CD8-positive, alpha-beta memory T cell (primary cell): ENCODE measurements at regions not wholly inside any gene's neighbourhood (a gene's known extent, or its start where the extent isn't known, plus 50 kb on each side); places are given as distances from the start of the nearest gene placed in this dataset.

Source experiments
- CTCF ChIA-PET: fragments of 350-600 bp; sonication (Branson Sonifier 250); formaldehyde crosslinking; loops from one replicate; lab custom pipeline; 2021; ENCODE audit warnings: antibody characterized with exemption; lab: Charles Lee
- POLR2A ChIA-PET: fragments of 350-600 bp; sonication (Branson Sonifier 250); formaldehyde crosslinking; loops from one replicate; lab custom pipeline; 2021; ENCODE audit warnings: antibody characterized with exemption; lab: Charles Lee
- DNase-seq, 5 donors: peaks; one replicate each; pipeline versions ENCODE4 v3.0.0 to v3.0.0-alpha.2; 2020 to 2022; ENCODE audit warnings: mixed read lengths in 1 of 5
- H3K27ac ChIP-seq: one replicate; pipeline ENCODE4 v1.7.0; 2013; ENCODE audit warnings: low read depth, mild to moderate bottlenecking, low read length, moderate library complexity
- H3K27me3 ChIP-seq: 2 replicates; pipeline ENCODE4 v1.7.0; 2013; ENCODE audit warnings: low read length, mild to moderate bottlenecking; ENCODE audit not compliant: insufficient read depth, poor library complexity, severe bottlenecking
- H3K36me3 ChIP-seq: 2 replicates; pipeline ENCODE4 v1.7.0; 2013; ENCODE audit warnings: mild to moderate bottlenecking, low read length, moderate library complexity; ENCODE audit not compliant: insufficient read depth
- H3K4me1 ChIP-seq: 2 replicates; pipeline ENCODE4 v1.7.0; 2013; ENCODE audit warnings: mild to moderate bottlenecking, low read length, moderate library complexity; ENCODE audit not compliant: insufficient read depth
- H3K4me3 ChIP-seq: 2 replicates; pipeline ENCODE4 v1.7.0; 2013; ENCODE audit warnings: mild to moderate bottlenecking, low read length
- H3K9me3 ChIP-seq: 2 replicates; pipeline ENCODE4 v1.7.0; 2013; ENCODE audit warnings: mild to moderate bottlenecking, low read length
- H3K27ac Mint-ChIP-seq, 8 donors: one replicate each; pipeline ENCODE4 v1.8.0; 2020 to 2021; ENCODE audit warnings: mixed read lengths in 8 of 8, mild to moderate bottlenecking in 6 of 8, inconsistent platforms in 3 of 8, moderate library complexity in 3 of 8
- H3K27me3 Mint-ChIP-seq, 2 donors: one replicate each; pipeline ENCODE4 v1.8.0; 2020 to 2021; ENCODE audit warnings: mixed read lengths in 2 of 2, mild to moderate bottlenecking in 1 of 2, moderate library complexity in 1 of 2
- H3K36me3 Mint-ChIP-seq, 3 donors: one replicate each; pipeline ENCODE4 v1.8.0; 2020 to 2021; ENCODE audit warnings: mixed read lengths in 3 of 3, inconsistent platforms in 1 of 3, mild to moderate bottlenecking in 1 of 3
- H3K4me1 Mint-ChIP-seq, 3 donors: one replicate each; pipeline ENCODE4 v1.8.0; 2020 to 2021; ENCODE audit warnings: mixed read lengths in 3 of 3, inconsistent platforms in 1 of 3, mild to moderate bottlenecking in 1 of 3
- H3K4me3 Mint-ChIP-seq, 7 donors: one replicate each; pipeline ENCODE4 v1.8.0; 2020 to 2021; ENCODE audit warnings: mixed read lengths in 7 of 7, mild to moderate bottlenecking in 6 of 7, moderate library complexity in 4 of 7, inconsistent platforms in 2 of 7
- H3K9me3 Mint-ChIP-seq, 5 donors: one replicate each; pipeline ENCODE4 v1.8.0; 2020 to 2022; ENCODE audit warnings: mixed read lengths in 5 of 5, mild to moderate bottlenecking in 3 of 5, moderate library complexity in 2 of 5, inconsistent platforms in 1 of 5

GRCh38 chr12:73266206-73266605 lies 994.0 kb downstream of the TRHDE start:
- Histone ChIP-seq H3K27me3 (no peaks in the 10 kb centered on the region), H3K36me3 (no peaks in the 10 kb centered on the region), H3K4me1 (no peaks in the 10 kb centered on the region), H3K9me3 (no peaks in the 10 kb centered on the region), H3K27ac (no peak overlapping the region), H3K4me3 (no peak overlapping the region)
- CTCF ChIA-PET, result no interaction called here
- peaks cover 5 to 16% (median 8%) of the 10 kb centered on the region in 5 donors for H3K9me3 Mint-ChIP-seq
- H3K4me3 Mint-ChIP-seq, result no peak overlapping the region
- POLR2A ChIA-PET, result no interaction called here
- H3K27me3 Mint-ChIP-seq, result no peaks in the 10 kb centered on the region
- no peak for DNase-seq
- no peaks in the 10 kb centered on the region for H3K4me1 Mint-ChIP-seq
- no peak overlapping the region for H3K27ac Mint-ChIP-seq
- H3K36me3 Mint-ChIP-seq, result no peaks in the 10 kb centered on the region

- H3K27me3 ChIP-seq, result no peaks in the 10 kb centered on the region
- H3K9me3 ChIP-seq, result no peaks in the 10 kb centered on the region
- Mint-ChIP-seq H3K27ac (no peak overlapping the region), H3K36me3 (no peaks in the 10 kb centered on the region), H3K9me3 (peaks cover 0 to 10% (median 2%) of the 10 kb centered on the region in 5 donors), H3K27me3 (no peaks in the 10 kb centered on the region), H3K4me1 (no peaks in the 10 kb centered on the region), H3K4me3 (no peak overlapping the region)
- H3K4me1 ChIP-seq, result no peaks in the 10 kb centered on the region
- DNase-seq, result no peak
- CTCF ChIA-PET, result no interaction called here
- no peak overlapping the region for H3K4me3 ChIP-seq
- H3K36me3 ChIP-seq, result no peaks in the 10 kb centered on the region
- no peak overlapping the region for H3K27ac ChIP-seq
- POLR2A ChIA-PET, result no interaction called here
These were observed 1002.8 kb downstream of the TRHDE start for GRCh38 chr12:73274976-73275375.

GRCh38 chr12:73277971-73278370 lies 1005.8 kb downstream of the TRHDE start:
- ChIA-PET CTCF (no interaction called here), POLR2A (no interaction called here)
- Mint-ChIP-seq H3K4me3 (no peak overlapping the region), H3K27me3 (no peaks in the 10 kb centered on the region), H3K4me1 (no peaks in the 10 kb centered on the region), H3K27ac (no peak overlapping the region), H3K36me3 (no peaks in the 10 kb centered on the region), H3K9me3 (peaks cover 0 to 7% (median 2%) of the 10 kb centered on the region in 5 donors)
- no peaks in the 10 kb centered on the region for H3K36me3 ChIP-seq
- no peak overlapping the region for H3K4me3 ChIP-seq
- H3K27ac ChIP-seq, result no peak overlapping the region
- no peaks in the 10 kb centered on the region for H3K9me3 ChIP-seq
- H3K4me1 ChIP-seq, result no peaks in the 10 kb centered on the region
- H3K27me3 ChIP-seq, result no peaks in the 10 kb centered on the region
- DNase-seq, result no peak

GRCh38 chr12:73301530-73301929 lies 1029.4 kb downstream of the TRHDE start:
- Histone ChIP-seq H3K27ac (no peak overlapping the region), H3K9me3 (no peaks in the 10 kb centered on the region), H3K4me3 (no peak overlapping the region), H3K36me3 (no peaks in the 10 kb centered on the region), H3K4me1 (no peaks in the 10 kb centered on the region), H3K27me3 (no peaks in the 10 kb centered on the region)
- Mint-ChIP-seq H3K9me3 (peaks cover 4 to 9% (median 7%) of the 10 kb centered on the region in 5 donors), H3K27ac (no peak overlapping the region), H3K27me3 (no peaks in the 10 kb centered on the region), H3K36me3 (no peaks in the 10 kb centered on the region), H3K4me3 (no peak overlapping the region), H3K4me1 (no peaks in the 10 kb centered on the region)
- ChIA-PET CTCF (no interaction called here), POLR2A (no interaction called here)
- DNase-seq, result no peak

GRCh38 chr12:73307260-73307659 lies 1035.1 kb downstream of the TRHDE start:
- DNase-seq, result no peak
- no peak overlapping the region for H3K4me3 Mint-ChIP-seq
- H3K4me1 Mint-ChIP-seq, result no peaks in the 10 kb centered on the region
- H3K4me1 ChIP-seq, result no peaks in the 10 kb centered on the region
- no peaks in the 10 kb centered on the region for H3K36me3 Mint-ChIP-seq
- no peaks in the 10 kb centered on the region for H3K27me3 ChIP-seq
- ChIA-PET POLR2A (no interaction called here), CTCF (no interaction called here)
- H3K27ac Mint-ChIP-seq, result no peak overlapping the region
- H3K9me3 Mint-ChIP-seq, result peaks cover 3 to 9% (median 8%) of the 10 kb centered on the region in 5 donors
- no peak overlapping the region for H3K4me3 ChIP-seq
- no peaks in the 10 kb centered on the region for H3K36me3 ChIP-seq
- H3K27me3 Mint-ChIP-seq, result no peaks in the 10 kb centered on the region
- H3K27ac ChIP-seq, result no peak overlapping the region
- no peaks in the 10 kb centered on the region for H3K9me3 ChIP-seq

GRCh38 chr12:73308079-73308478 lies 1035.9 kb downstream of the TRHDE start:
- ChIA-PET CTCF (no interaction called here), POLR2A (no interaction called here)
- H3K4me1 Mint-ChIP-seq, result no peaks in the 10 kb centered on the region
- H3K4me3 Mint-ChIP-seq, result no peak overlapping the region
- H3K27ac Mint-ChIP-seq, result no peak overlapping the region
- Histone ChIP-seq H3K4me3 (no peak overlapping the region), H3K9me3 (no peaks in the 10 kb centered on the region), H3K36me3 (no peaks in the 10 kb centered on the region), H3K4me1 (no peaks in the 10 kb centered on the region), H3K27ac (no peak overlapping the region), H3K27me3 (no peaks in the 10 kb centered on the region)
- no peaks in the 10 kb centered on the region for H3K27me3 Mint-ChIP-seq
- H3K9me3 Mint-ChIP-seq, result peaks cover 3 to 12% (median 8%) of the 10 kb centered on the region in 5 donors
- no peak for DNase-seq
- H3K36me3 Mint-ChIP-seq, result no peaks in the 10 kb centered on the region

GRCh38 chr12:73308747-73309146 lies 1036.6 kb downstream of the TRHDE start:
- Histone ChIP-seq H3K27ac (no peak overlapping the region), H3K36me3 (no peaks in the 10 kb centered on the region), H3K27me3 (no peaks in the 10 kb centered on the region), H3K4me3 (no peak overlapping the region), H3K4me1 (no peaks in the 10 kb centered on the region), H3K9me3 (no peaks in the 10 kb centered on the region)
- ChIA-PET CTCF (no interaction called here), POLR2A (no interaction called here)
- peaks cover 3 to 12% (median 8%) of the 10 kb centered on the region in 5 donors for H3K9me3 Mint-ChIP-seq
- H3K4me3 Mint-ChIP-seq, result no peak overlapping the region
- H3K27me3 Mint-ChIP-seq, result no peaks in the 10 kb centered on the region
- no peak for DNase-seq
- no peaks in the 10 kb centered on the region for H3K4me1 Mint-ChIP-seq
- no peaks in the 10 kb centered on the region for H3K36me3 Mint-ChIP-seq
- no peak overlapping the region for H3K27ac Mint-ChIP-seq

- no peak overlapping the region for H3K4me3 ChIP-seq
- H3K4me3 Mint-ChIP-seq, result no peak overlapping the region
- no peak overlapping the region for H3K27ac Mint-ChIP-seq
These were observed 1049.1 kb downstream of the TRHDE start for GRCh38 chr12:73321319-73321718.

GRCh38 chr12:73321776-73322175 lies 1049.6 kb downstream of the TRHDE start:
- no peaks in the 10 kb centered on the region for H3K36me3 Mint-ChIP-seq

More at GRCh38 chr12:73321319-73321718, 1049.1 kb downstream of the TRHDE start:
- Mint-ChIP-seq H3K9me3 (peaks cover 15 to 41% (median 21%) of the 10 kb centered on the region in 5 donors), H3K4me1 (no peaks in the 10 kb centered on the region), H3K36me3 (no peaks in the 10 kb centered on the region), H3K27me3 (no peaks in the 10 kb centered on the region)
- H3K27me3 ChIP-seq, result no peaks in the 10 kb centered on the region
- no peak for DNase-seq
- no peak overlapping the region for H3K27ac ChIP-seq
- no peaks in the 10 kb centered on the region for H3K9me3 ChIP-seq
- H3K4me1 ChIP-seq, result no peaks in the 10 kb centered on the region
- no peaks in the 10 kb centered on the region for H3K36me3 ChIP-seq
- ChIA-PET CTCF (no interaction called here), POLR2A (no interaction called here)

More at GRCh38 chr12:73321776-73322175, 1049.6 kb downstream of the TRHDE start:
- Mint-ChIP-seq H3K4me1 (no peaks in the 10 kb centered on the region), H3K9me3 (peaks cover 12 to 45% (median 21%) of the 10 kb centered on the region in 5 donors), H3K27me3 (no peaks in the 10 kb centered on the region), H3K27ac (no peak overlapping the region), H3K4me3 (no peak overlapping the region)
- DNase-seq, result no peak
- Histone ChIP-seq H3K27ac (no peak overlapping the region), H3K4me1 (no peaks in the 10 kb centered on the region), H3K27me3 (no peaks in the 10 kb centered on the region), H3K4me3 (no peak overlapping the region), H3K36me3 (no peaks in the 10 kb centered on the region), H3K9me3 (no peaks in the 10 kb centered on the region)
- POLR2A ChIA-PET, result no interaction called here
- CTCF ChIA-PET, result no interaction called here
